GM12865 (cell line): ENCODE measurements at regions not wholly inside any gene's neighbourhood (a gene's known extent, or its start where the extent isn't known, plus 50 kb on each side); places are given as distances from the start of the nearest gene placed in this dataset.

Experiments
- DNase-seq: peaks from one replicate; pipeline ENCODE4 v3.0.0; 2010; ENCODE audit warnings: low read depth
- H3K4me3 ChIP-seq: 2 replicates; pipeline ENCODE4 v1.5.1; 2011; ENCODE audit warnings: mild to moderate bottlenecking, low read depth, low read length, control low read depth
- CTCF ChIP-seq: IDR thresholded peaks from 2 replicates; pipeline ENCODE4 v1.5.1; 2011; ENCODE audit warnings: low read length, control low read depth, low read depth, inconsistent platforms; ENCODE audit not compliant: insufficient read depth; ENCODE audit errors: missing control alignments

GRCh38 chr15:35196273-35196672, 111.2 kb upstream of the NANOGP8 start:
- no peak for TF ChIP-seq CTCF
- no peak overlapping the region for H3K4me3 ChIP-seq
- DNase-seq = no peak

GRCh38 chr15:35195649-35196048, 110.6 kb upstream of the NANOGP8 start:
- TF ChIP-seq CTCF = no peak

GRCh38 chr15:35195031-35195430, 109.9 kb upstream of the NANOGP8 start:
- no peak for TF ChIP-seq CTCF
- no peak for DNase-seq
- H3K4me3 ChIP-seq = no peak overlapping the region

More at GRCh38 chr15:35195649-35196048, 110.6 kb upstream of the NANOGP8 start:
- H3K4me3 ChIP-seq = no peak overlapping the region
- DNase-seq = no peak

GRCh38 chr15:35194296-35194695, 109.2 kb upstream of the NANOGP8 start:
- DNase-seq = no peak
- TF ChIP-seq CTCF = no peak
- no peak overlapping the region for H3K4me3 ChIP-seq

GRCh38 chr15:35191783-35192182, 106.7 kb upstream of the NANOGP8 start:
- TF ChIP-seq CTCF = no peak
- H3K4me3 ChIP-seq = no peak overlapping the region
- no peak for DNase-seq

GRCh38 chr15:35186346-35186745, 101.3 kb upstream of the NANOGP8 start:
- no peak for TF ChIP-seq CTCF
- H3K4me3 ChIP-seq = no peak overlapping the region
- DNase-seq = no peak

GRCh38 chr15:35184646-35185045, 99.6 kb upstream of the NANOGP8 start:
- DNase-seq = no peak
- no peak for TF ChIP-seq CTCF

More at GRCh38 chr15:35184646-35185045, 99.6 kb upstream of the NANOGP8 start:
- no peak overlapping the region for H3K4me3 ChIP-seq
